HUES6 (cell line): ENCODE measurements at regions not wholly inside any gene's neighbourhood (a gene's known extent, or its start where the extent isn't known, plus 50 kb on each side); places are given as distances from the start of the nearest gene placed in this dataset.

Experiments used
- H3K27ac ChIP-seq: 2 replicates; pipeline ENCODE4 v1.7.0; 2013; ENCODE audit warnings: low read depth, mild to moderate bottlenecking, low read length, inconsistent platforms
- H3K27me3 ChIP-seq: 2 replicates; pipeline ENCODE4 v1.6.1; 2013; ENCODE audit warnings: low read length; ENCODE audit not compliant: control insufficient read depth, insufficient read depth
- H3K36me3 ChIP-seq: 2 replicates; pipeline ENCODE4 v1.6.1; 2013; ENCODE audit warnings: low read length; ENCODE audit not compliant: control insufficient read depth, insufficient read depth
- H3K4me1 ChIP-seq: 2 replicates; pipeline ENCODE4 v1.6.1; 2013; ENCODE audit warnings: low read length; ENCODE audit not compliant: control insufficient read depth, insufficient read depth
- H3K4me3 ChIP-seq: 2 replicates; pipeline ENCODE4 v1.5.1; 2013; ENCODE audit warnings: low read depth, low read length
- H3K9ac ChIP-seq: one replicate; pipeline ENCODE4 v1.6.1; 2013; ENCODE audit warnings: mild to moderate bottlenecking, low read length
- H3K9me3 ChIP-seq: 2 replicates; pipeline ENCODE4 v1.6.1; 2013; ENCODE audit warnings: low read depth, low read length; ENCODE audit not compliant: control insufficient read depth, insufficient read depth

DNA sequence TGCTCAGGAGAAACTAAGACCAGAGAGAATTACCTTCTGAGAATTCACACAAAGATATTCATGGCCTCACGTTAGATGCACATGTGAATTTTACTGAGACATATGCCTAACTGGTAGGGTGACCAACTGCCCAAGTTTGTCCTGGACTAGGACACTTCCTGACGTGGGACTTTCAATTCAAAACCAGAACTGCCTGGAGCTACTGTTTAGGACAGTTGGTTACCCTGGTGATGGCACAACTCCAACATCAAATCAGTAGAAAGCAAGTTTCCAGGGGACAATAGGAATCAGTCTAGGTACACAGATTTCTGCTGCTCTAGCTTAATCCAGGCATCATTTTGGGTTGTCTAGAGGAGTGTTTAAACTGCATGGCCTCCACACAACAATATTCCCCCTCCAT lies 178.7 kb downstream of the GXYLT1 start:
- Histone ChIP-seq H3K4me1 (peaks cover 14% of the 10 kb centered on the region), H3K9ac (no peak overlapping the region), H3K36me3 (no peaks in the 10 kb centered on the region), H3K27ac (no peak overlapping the region), H3K4me3 (no peak overlapping the region), H3K9me3 (no peaks in the 10 kb centered on the region), H3K27me3 (no peaks in the 10 kb centered on the region)

DNA sequence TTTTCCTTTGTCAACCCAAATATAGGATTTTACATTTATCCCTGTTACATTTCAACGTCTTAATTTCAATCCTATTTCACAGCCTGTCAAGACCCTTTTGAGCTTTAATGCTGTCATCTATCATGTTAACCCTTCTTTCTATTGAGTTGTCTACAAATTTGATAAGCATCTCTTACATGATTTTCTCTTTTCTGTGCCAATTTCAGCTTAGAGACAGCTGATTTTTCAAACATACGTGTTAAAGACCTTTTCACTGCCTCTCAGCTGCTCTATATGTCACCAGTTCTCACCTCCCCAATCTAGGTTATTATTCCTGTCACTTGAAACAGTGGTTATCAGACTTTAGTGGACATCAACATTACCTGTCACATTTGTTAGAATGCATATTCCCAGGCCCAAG lies 181.3 kb downstream of the GXYLT1 start:
- Histone ChIP-seq H3K9me3 (no peaks in the 10 kb centered on the region), H3K4me1 (peaks cover 10% of the 10 kb centered on the region), H3K4me3 (no peak overlapping the region), H3K9ac (no peak overlapping the region), H3K27ac (no peak overlapping the region), H3K36me3 (no peaks in the 10 kb centered on the region), H3K27me3 (no peaks in the 10 kb centered on the region)

DNA sequence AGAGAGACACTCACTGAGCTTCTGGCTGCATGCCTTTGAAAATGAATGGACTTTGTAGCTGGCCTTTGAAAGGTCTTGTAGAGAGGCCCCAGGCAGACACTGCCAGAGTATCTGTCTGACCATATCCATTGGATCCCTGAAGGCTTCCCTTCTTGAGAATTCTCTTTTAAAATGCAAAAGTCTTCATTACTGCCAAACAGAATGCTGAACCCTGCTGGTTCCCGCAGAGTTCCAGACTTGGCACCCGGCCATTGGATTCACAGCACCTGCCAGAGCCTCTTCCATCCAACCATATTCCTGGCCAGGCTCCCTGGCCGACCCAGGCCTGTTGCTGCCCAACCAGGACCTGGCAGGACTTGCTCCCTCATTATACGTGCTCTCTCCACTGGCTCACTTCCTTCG lies 182.5 kb downstream of the GXYLT1 start:
- no peak overlapping the region for H3K4me3 ChIP-seq
- H3K27ac ChIP-seq = no peak overlapping the region
- no peak overlapping the region for H3K9ac ChIP-seq
- no peaks in the 10 kb centered on the region for H3K27me3 ChIP-seq
- no peaks in the 10 kb centered on the region for H3K9me3 ChIP-seq
- no peaks in the 10 kb centered on the region for H3K4me1 ChIP-seq
- H3K36me3 ChIP-seq = no peaks in the 10 kb centered on the region

DNA sequence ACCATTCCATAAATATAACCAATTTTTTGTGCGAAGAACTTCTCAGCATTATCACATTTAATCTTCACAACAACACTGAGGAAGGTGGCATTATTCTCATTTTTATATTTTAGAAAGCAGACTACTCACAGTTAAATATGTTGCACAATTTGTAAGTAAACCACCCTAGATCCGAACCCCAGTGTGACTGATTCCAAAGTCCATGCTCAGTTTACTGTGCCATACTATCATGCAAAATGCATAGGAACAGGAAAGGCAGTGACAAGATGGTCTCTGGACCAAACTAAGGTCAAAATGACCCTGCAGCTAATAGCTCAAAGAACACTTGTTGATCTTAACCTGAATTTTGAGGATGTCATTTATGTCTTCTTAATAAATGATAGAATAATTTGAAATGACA lies 185.4 kb downstream of the GXYLT1 start:
- no peaks in the 10 kb centered on the region for H3K4me1 ChIP-seq
- no peak overlapping the region for H3K9ac ChIP-seq
- H3K4me3 ChIP-seq = no peak overlapping the region
- H3K36me3 ChIP-seq = no peaks in the 10 kb centered on the region
- H3K9me3 ChIP-seq = no peaks in the 10 kb centered on the region
- no peak overlapping the region for H3K27ac ChIP-seq
- no peaks in the 10 kb centered on the region for H3K27me3 ChIP-seq

DNA sequence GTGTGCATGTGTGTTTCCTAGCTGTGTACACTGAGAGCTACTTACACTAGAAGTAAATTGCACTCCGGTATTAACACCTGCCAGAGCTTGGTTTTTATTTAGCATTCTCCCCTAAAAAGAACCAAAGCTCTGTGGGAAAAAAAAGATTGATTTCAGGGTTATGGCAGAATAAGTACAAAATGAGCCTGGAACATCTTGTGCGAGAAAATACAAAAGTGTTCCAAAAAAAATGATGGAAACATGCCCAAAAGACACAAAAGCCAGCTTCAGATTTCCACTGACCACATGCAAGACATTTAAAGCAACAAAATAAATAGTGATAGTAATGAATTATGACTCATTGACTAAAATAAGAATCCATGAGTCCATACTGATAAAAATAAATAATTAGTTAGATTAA lies 188.3 kb downstream of the GXYLT1 start:
- no peak overlapping the region for H3K9ac ChIP-seq
- no peaks in the 10 kb centered on the region for H3K36me3 ChIP-seq
- no peak overlapping the region for H3K27ac ChIP-seq
- no peaks in the 10 kb centered on the region for H3K27me3 ChIP-seq
- no peak overlapping the region for H3K4me3 ChIP-seq
- H3K9me3 ChIP-seq = no peaks in the 10 kb centered on the region
- no peaks in the 10 kb centered on the region for H3K4me1 ChIP-seq

DNA sequence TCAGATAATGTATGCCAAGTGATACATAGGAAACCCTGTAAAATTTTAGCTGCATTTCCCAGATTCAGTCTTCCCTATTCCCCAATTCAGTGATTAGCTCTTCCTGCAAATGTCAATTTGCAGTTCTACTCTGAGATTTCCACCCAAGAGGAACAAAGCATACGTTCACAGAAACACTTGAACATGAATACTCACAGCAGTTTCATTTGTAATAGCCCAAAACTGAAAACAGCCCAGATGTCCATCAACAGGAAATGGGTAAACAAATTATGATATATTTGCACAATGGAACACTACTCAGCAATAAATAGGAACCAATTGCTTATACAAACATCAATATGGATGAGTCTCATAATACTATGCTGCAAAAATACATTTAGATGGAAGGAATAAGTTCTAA lies 194.2 kb downstream of the GXYLT1 start:
- no peaks in the 10 kb centered on the region for H3K27me3 ChIP-seq
- no peak overlapping the region for H3K27ac ChIP-seq
- no peak overlapping the region for H3K9ac ChIP-seq
- no peaks in the 10 kb centered on the region for H3K4me1 ChIP-seq
- H3K4me3 ChIP-seq = no peak overlapping the region
- H3K9me3 ChIP-seq = peaks cover 24% of the 10 kb centered on the region
- H3K36me3 ChIP-seq = no peaks in the 10 kb centered on the region

DNA sequence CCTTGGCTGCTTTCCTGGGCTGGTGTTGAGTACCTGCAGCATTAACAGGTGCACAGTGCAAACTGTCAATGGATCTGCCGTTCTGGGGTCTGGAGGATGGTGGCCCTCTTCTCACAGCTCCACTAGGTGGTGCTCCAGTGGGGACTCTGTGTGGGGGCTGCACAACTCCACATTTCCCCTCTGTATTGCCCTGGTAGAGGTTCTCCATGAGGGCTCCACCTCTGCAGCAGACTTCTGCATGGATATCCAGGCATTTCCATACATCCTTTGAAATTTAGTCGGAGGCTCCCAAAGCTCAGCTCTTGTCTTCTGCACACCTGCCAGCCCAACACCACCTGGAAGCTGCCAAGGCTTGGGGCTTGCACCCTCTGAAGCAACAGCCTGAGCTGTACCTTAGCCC lies 198.6 kb downstream of the GXYLT1 start:
- Histone ChIP-seq H3K36me3 (no peaks in the 10 kb centered on the region), H3K27ac (no peak overlapping the region), H3K9ac (no peak overlapping the region), H3K4me3 (no peak overlapping the region), H3K9me3 (peaks cover 38% of the 10 kb centered on the region), H3K27me3 (no peaks in the 10 kb centered on the region), H3K4me1 (no peaks in the 10 kb centered on the region)

DNA sequence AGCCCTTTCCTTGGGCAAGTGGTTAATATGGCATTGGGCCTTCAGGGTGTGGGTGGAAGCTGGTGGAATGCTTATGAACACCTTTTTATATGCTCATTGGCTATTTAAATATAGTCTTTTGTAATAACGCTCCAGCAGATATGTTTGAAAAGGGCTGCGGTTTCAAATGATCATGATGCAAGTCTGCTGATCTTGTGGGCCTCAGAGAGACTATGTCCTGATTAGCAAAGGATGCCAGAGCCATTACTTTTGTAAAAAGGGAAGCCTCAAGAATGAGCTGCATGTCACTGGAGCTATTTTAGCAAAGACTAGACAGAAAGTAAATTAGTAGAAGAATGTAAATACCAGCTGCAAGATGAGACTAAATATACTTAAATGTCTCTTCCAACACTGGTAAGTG lies 200.5 kb downstream of the GXYLT1 start:
- H3K36me3 ChIP-seq = no peaks in the 10 kb centered on the region
- no peak overlapping the region for H3K4me3 ChIP-seq
- H3K9me3 ChIP-seq = peaks cover 38% of the 10 kb centered on the region
- no peak overlapping the region for H3K27ac ChIP-seq
- peaks cover 3% of the 10 kb centered on the region; the same call in 1 of the 2 replicates for H3K27me3 ChIP-seq
- no peaks in the 10 kb centered on the region for H3K4me1 ChIP-seq
- no peak overlapping the region for H3K9ac ChIP-seq

DNA sequence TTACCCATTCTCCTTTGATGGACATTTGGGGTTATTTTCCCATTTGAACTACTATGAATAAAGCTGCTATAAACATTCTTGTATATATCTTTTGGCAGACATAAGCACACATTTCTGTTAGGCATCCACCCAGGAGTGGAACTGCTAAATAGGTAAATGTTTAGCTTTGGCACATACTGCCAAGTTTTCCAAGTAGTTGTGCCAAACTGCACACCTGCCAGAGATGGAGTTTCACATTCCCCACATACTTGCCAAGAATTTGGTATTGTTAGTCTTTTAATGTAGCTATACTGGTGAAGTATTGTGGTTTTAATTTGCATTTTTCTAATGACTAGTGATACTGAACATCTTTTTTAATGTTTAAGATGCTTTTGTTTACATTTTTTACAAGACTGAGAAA lies 201.0 kb downstream of the GXYLT1 start:
- Histone ChIP-seq H3K4me3 (no peak overlapping the region), H3K9me3 (peaks cover 38% of the 10 kb centered on the region), H3K36me3 (no peaks in the 10 kb centered on the region), H3K27me3 (peaks cover 3% of the 10 kb centered on the region; the same call in 1 of the 2 replicates), H3K9ac (no peak overlapping the region), H3K27ac (no peak overlapping the region), H3K4me1 (no peaks in the 10 kb centered on the region)

DNA sequence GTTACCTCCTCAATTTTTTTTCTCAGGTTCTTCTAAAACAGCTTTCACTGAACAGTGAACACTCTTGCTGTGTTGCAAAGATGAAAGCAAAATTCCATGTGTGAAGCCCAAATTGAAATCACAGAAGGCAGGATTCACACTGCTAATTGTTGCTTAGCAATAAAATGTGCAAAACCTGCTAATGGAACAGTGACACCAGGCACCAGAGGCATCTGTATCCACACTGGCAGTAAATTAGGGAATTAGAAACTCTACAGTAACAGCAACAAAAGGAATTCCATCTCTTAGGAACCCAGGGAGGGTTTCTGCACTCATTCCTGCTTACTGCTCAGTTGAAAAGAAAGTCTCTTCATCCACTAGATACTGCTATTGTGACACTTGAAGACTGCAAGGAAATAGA lies 202.3 kb downstream of the GXYLT1 start:
- H3K27me3 ChIP-seq = peaks cover 3% of the 10 kb centered on the region; the same call in 1 of the 2 replicates
- H3K36me3 ChIP-seq = no peaks in the 10 kb centered on the region
- H3K4me1 ChIP-seq = no peaks in the 10 kb centered on the region
- H3K9ac ChIP-seq = no peak overlapping the region
- no peak overlapping the region for H3K4me3 ChIP-seq
- H3K9me3 ChIP-seq = peaks cover 33% of the 10 kb centered on the region
- H3K27ac ChIP-seq = no peak overlapping the region

DNA sequence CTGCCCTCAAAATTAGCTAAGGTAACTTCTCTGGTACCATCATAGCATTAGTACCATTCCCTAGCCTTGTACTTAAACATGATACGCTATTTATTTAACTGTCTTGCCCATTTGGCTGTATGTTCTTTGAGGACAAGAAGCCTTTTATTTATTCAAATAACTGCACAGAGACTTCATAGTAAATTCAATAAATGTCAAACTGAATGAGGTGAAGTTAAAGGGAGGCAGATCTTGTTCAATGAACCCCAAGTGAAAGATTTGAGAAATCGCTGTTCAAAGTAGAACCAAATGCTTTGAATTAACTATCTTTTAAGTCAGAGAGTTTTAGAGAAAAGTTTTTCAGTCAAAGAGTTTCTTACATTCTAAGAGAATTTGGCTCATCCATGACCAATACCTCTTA lies 203.6 kb downstream of the GXYLT1 start:
- Histone ChIP-seq H3K36me3 (no peaks in the 10 kb centered on the region), H3K9me3 (peaks cover 24% of the 10 kb centered on the region), H3K4me1 (no peaks in the 10 kb centered on the region), H3K4me3 (no peak overlapping the region), H3K27me3 (peaks cover 14% of the 10 kb centered on the region), H3K27ac (no peak overlapping the region), H3K9ac (no peak overlapping the region)

DNA sequence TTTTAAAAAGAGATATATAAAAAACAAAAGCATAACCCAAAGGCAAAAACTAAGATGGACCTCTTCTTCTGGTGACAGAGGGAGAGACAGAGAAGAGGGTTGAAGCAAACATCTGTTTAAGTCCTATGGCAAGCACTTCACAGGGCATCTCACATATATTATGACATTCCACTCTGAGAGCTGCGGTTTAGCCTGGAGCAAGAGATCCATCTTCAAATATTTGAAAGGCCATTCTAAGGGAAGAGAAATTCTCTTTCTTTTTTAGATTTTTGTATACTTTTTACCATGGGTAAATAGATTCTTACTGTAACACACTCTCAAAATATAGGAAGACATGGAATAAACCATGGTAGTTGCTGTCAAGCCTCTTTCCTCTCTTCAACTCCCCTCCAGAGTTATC lies 204.1 kb downstream of the GXYLT1 start:
- Histone ChIP-seq H3K36me3 (no peaks in the 10 kb centered on the region), H3K27me3 (peaks cover 19% of the 10 kb centered on the region), H3K4me3 (no peak overlapping the region), H3K9me3 (peaks cover 21% of the 10 kb centered on the region), H3K4me1 (no peaks in the 10 kb centered on the region), H3K9ac (no peak overlapping the region), H3K27ac (no peak overlapping the region)
